ENCODE measurements at regions not wholly inside any gene's neighbourhood (a gene's known extent, or its start where the extent isn't known, plus 50 kb on each side); places are given as distances from the start of the nearest gene placed in this dataset.

DNA sequence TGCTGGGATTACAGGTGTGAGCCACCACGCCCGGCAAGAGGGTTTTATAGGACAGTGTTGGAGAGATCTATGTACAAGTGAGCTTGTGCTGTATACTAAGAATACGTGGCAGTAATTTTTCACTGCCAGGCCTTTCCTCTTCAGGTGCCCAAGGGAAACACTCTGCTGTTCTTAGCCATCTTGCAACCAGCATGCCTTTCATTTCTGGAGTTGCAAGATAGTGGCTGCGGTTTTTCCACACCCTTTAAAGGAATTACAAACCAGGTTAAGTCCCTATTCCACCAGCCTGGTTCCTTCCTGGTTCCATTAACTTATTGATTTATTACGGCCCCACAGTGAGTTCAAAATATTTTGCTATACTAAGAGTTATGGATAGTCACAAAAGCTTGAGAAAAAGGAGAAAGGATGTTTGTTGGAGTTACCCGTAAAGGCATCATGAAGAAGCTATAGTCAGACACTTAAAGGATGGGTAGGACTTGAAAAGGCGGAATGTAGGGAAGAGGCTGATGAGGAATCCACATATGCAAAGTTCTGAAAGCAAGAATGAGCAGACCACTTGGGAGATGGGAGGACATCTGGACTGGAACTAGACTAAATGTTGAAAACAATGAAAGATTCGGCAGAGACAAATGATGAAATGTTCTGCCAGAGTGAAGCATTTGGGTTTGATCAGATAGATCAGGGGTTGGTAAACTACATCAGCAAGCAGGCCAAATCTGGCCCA is 61.4 kb upstream of the ASIP start:
- CTCF ChIA-PET, result no interaction called here

DNA sequence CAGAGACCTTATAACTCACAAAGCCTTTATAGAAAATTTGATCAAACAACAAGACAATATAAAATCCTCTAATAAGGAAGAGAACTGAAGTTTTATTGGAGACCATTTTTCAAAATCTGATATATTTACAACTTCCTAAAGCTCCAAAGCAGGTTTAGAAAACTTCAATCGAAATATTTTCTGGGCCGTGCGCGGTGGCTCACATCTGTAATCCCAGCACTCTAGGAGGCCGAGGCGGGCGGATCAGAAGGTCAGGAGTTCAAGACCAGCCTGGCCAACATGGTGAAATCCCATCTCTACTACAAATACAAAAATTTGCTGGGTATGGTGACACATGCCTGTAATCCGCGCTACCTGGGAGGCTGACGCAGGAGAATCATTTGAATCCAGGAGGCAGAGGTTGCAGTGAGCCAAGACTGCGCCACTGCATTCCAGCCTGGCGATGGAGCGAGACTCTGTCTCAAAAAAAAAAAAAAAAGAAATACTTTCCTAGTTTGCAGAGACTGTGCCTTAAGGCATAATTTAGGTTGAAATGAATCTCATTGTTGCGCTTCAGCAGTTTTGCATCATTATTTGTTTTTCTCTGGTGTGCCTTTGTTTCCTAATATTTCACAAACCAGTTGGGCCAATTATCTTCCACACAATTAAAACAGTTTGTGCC is 60.6 kb upstream of the ASIP start:
- no peaks in the 10 kb centered on the region for H3K4me1 ChIP-seq (ENCODE audit: insufficient read depth, low read length)
- no peak for DNase-seq
- H3K27ac Mint-ChIP-seq, result no peak overlapping the region
- POLR2A ChIA-PET, result no interaction called here
- H3K27me3 ChIP-seq (ENCODE audit: insufficient read depth, low read length, poor library complexity, severe bottlenecking), result no peaks in the 10 kb centered on the region
- CTCF ChIA-PET, result no interaction called here
- peaks cover 10 to 26% of the 10 kb centered on the region in 2 donors for H3K27me3 Mint-ChIP-seq
- no peaks in the 10 kb centered on the region for H3K9me3 Mint-ChIP-seq
- H3K4me1 Mint-ChIP-seq, result peaks cover 0 to 4% (median 0%) of the 10 kb centered on the region in 3 donors
- no peak overlapping the region for H3K27ac ChIP-seq (ENCODE audit: low read depth, low read length)
- no peaks in the 10 kb centered on the region for H3K9me3 ChIP-seq (ENCODE audit: low read length)
- H3K4me3 Mint-ChIP-seq, result no peak overlapping the region
- H3K36me3 Mint-ChIP-seq, result no peaks in the 10 kb centered on the region
- H3K36me3 ChIP-seq (ENCODE audit: insufficient read depth, low read length), result no peaks in the 10 kb centered on the region
- no peak overlapping the region for H3K4me3 ChIP-seq (ENCODE audit: low read length)

More for the DNA sequence above, 61.4 kb upstream of the ASIP start:
- no peaks in the 10 kb centered on the region for H3K36me3 Mint-ChIP-seq
- no peak overlapping the region for H3K27ac ChIP-seq (ENCODE audit: low read depth, low read length)
- H3K36me3 ChIP-seq (ENCODE audit: insufficient read depth, low read length), result no peaks in the 10 kb centered on the region
- POLR2A ChIA-PET, result no interaction called here
- DNase-seq, result no peak
- H3K9me3 ChIP-seq (ENCODE audit: low read length), result no peaks in the 10 kb centered on the region
- H3K4me1 ChIP-seq (ENCODE audit: insufficient read depth, low read length), result no peaks in the 10 kb centered on the region
- peaks cover 0 to 4% (median 0%) of the 10 kb centered on the region in 3 donors for H3K4me1 Mint-ChIP-seq
- no peak overlapping the region for H3K4me3 ChIP-seq (ENCODE audit: low read length)
- no peak overlapping the region for H3K4me3 Mint-ChIP-seq
- no peaks in the 10 kb centered on the region for H3K9me3 Mint-ChIP-seq
- H3K27me3 Mint-ChIP-seq, result peaks cover 10 to 22% of the 10 kb centered on the region in 2 donors
- H3K27me3 ChIP-seq (ENCODE audit: insufficient read depth, low read length, poor library complexity, severe bottlenecking), result no peaks in the 10 kb centered on the region
- no peak overlapping the region for H3K27ac Mint-ChIP-seq

DNA sequence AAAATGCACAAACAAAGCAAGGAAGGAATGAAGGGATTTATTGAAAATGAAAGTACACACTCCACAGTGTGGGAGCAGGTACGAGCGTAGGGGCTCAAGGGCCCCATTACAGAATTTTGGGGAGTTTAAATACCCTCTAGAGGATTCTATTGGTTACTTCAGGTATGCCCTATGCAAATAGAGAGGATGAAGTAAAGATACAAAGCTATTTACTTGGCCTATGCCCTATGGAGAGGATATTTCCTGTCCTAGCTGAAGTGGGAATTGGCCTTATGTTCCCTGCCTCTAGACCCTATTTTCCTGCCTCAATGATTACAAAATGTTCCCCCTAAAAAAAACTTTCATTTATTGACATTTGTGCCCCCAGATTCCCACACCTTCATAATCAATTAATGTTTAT is 59.7 kb upstream of the ASIP start:
- CTCF ChIA-PET, result no interaction called here
- H3K9me3 ChIP-seq (ENCODE audit: low read length), result no peaks in the 10 kb centered on the region

DNA sequence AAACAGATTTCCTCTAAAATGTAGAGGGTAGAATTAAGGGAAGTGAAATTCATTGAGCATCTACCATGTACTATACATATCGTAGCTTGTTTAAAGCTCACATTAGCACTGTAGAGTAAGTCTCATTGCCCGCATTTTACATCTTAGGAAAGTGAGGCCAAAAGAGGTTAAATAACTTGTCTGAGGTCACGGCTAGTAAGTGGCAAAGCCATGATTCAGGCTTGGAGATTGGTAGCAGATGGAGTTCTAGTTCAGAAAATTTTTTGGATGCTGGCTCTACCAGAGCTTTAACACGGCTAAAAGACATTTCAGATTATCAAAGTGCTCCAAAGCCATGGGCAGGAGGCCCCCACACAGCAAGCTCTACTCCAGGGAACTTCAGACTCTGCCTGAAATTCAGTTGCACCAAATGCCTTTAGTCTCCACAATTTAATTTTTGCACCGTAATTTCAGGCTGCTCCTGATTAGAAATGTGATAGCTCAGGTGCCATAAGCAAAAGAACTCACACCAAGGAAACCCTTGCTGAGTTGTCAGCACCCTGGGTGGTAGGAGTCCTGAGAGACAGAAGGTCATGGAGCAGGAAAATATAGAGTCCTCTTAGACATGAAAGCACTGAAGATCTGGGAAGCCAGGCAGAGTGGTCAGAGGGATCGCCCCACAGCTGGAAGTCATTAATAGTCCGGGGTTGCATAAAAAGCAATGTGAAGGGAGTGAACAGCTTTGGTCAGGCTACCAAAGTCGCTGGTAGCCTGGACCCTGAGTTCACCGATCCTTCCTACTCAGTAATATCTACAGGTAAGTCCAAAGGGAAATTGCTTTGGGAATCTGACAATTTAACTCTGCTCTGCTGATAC is 55.2 kb upstream of the ASIP start:
- no peak for DNase-seq
- no peak overlapping the region for H3K4me3 ChIP-seq (ENCODE audit: low read length)
- Mint-ChIP-seq H3K27me3 (peaks cover 10 to 42% of the 10 kb centered on the region in 2 donors), H3K36me3 (no peaks in the 10 kb centered on the region), H3K4me3 (no peak overlapping the region), H3K27ac (peak overlapping the region in 2 of 8 donors; percentile 15 to 21), H3K4me1 (peaks cover 0 to 4% (median 0%) of the 10 kb centered on the region in 3 donors), H3K9me3 (no peaks in the 10 kb centered on the region)
- H3K27ac ChIP-seq (ENCODE audit: low read depth, low read length), result no peak overlapping the region
- ChIA-PET POLR2A (no interaction called here), CTCF (no interaction called here)
- H3K4me1 ChIP-seq (ENCODE audit: insufficient read depth, low read length), result no peaks in the 10 kb centered on the region
- H3K27me3 ChIP-seq (ENCODE audit: insufficient read depth, low read length, poor library complexity, severe bottlenecking), result no peaks in the 10 kb centered on the region
- no peaks in the 10 kb centered on the region for H3K9me3 ChIP-seq (ENCODE audit: low read length)
- no peaks in the 10 kb centered on the region for H3K36me3 ChIP-seq (ENCODE audit: insufficient read depth, low read length)

More for the DNA sequence above, 59.7 kb upstream of the ASIP start:
- no peak for DNase-seq
- Histone ChIP-seq H3K27me3 (ENCODE audit: insufficient read depth, low read length, poor library complexity, severe bottlenecking) (no peaks in the 10 kb centered on the region), H3K36me3 (ENCODE audit: insufficient read depth, low read length) (no peaks in the 10 kb centered on the region), H3K27ac (ENCODE audit: low read depth, low read length) (no peak overlapping the region), H3K4me1 (ENCODE audit: insufficient read depth, low read length) (no peaks in the 10 kb centered on the region), H3K4me3 (ENCODE audit: low read length) (no peak overlapping the region)
- Mint-ChIP-seq H3K36me3 (no peaks in the 10 kb centered on the region), H3K4me1 (peaks cover 0 to 4% (median 0%) of the 10 kb centered on the region in 3 donors), H3K27me3 (peaks cover 12 to 30% of the 10 kb centered on the region in 2 donors), H3K9me3 (no peaks in the 10 kb centered on the region), H3K4me3 (no peak overlapping the region), H3K27ac (no peak overlapping the region)
- POLR2A ChIA-PET, result no interaction called here

DNA sequence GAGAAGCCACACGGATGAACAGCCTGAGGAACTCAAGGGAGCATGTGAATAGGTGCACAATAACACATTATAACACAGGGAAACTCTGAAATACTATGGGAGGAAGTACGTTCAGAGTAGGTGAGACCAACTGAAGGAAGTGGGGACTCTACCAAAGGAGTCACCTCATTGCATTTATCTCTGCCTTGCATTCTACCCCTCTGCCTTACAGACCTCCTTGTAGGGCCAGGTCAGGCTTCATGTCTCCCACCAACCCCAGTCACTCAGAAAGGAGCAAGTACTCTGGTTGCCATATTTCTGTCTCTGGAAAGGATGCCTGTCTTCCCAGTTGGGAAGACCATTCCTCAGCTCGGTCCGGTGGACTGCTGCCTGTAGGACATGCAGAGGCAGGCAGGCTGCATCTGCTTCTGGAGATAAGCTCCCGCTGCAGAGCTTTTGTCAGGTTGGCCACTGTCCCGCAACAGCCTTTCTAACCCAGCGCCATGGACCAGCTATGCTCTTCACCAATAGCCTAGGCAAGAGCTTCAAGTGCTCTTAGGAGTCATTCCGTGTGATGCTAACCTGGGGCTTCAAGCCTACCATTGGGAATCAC is 51.6 kb upstream of the ASIP start:
- Mint-ChIP-seq H3K9me3 (no peaks in the 10 kb centered on the region), H3K36me3 (no peaks in the 10 kb centered on the region), H3K27ac (no peak overlapping the region), H3K4me3 (no peak overlapping the region), H3K4me1 (peaks cover 0 to 4% (median 0%) of the 10 kb centered on the region in 3 donors), H3K27me3 (peaks cover 12 to 46% of the 10 kb centered on the region in 2 donors)
- H3K27me3 ChIP-seq (ENCODE audit: insufficient read depth, low read length, poor library complexity, severe bottlenecking), result no peaks in the 10 kb centered on the region
- H3K9me3 ChIP-seq (ENCODE audit: low read length), result no peaks in the 10 kb centered on the region
- CTCF ChIA-PET, result no interaction called here
- H3K36me3 ChIP-seq (ENCODE audit: insufficient read depth, low read length), result no peaks in the 10 kb centered on the region
- no peak overlapping the region for H3K27ac ChIP-seq (ENCODE audit: low read depth, low read length)
- no peak overlapping the region for H3K4me3 ChIP-seq (ENCODE audit: low read length)
- POLR2A ChIA-PET, result no interaction called here
- no peak for DNase-seq
- no peaks in the 10 kb centered on the region for H3K4me1 ChIP-seq (ENCODE audit: insufficient read depth, low read length)

DNA sequence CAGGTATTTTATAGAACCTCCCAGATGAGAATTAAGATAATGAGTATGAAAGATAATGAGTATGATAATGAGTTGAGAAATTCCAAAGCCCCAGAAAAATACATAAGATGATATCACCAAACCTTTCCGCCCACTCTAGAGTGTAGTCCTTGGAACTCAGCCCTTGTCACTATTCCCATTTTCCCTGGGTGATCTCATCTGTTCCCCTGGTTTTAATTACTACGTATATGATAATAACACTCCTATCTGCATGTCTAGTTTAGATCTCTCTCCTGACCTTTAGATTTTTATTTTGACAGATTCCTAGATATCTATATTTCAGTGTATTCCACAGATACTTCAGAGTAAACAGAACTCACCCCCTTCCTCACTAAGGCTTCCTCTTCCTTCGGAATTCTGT is 51.0 kb upstream of the ASIP start:
- Histone ChIP-seq H3K4me3 (ENCODE audit: low read length) (no peak overlapping the region), H3K27ac (ENCODE audit: low read depth, low read length) (no peak overlapping the region), H3K36me3 (ENCODE audit: insufficient read depth, low read length) (no peaks in the 10 kb centered on the region), H3K27me3 (ENCODE audit: insufficient read depth, low read length, poor library complexity, severe bottlenecking) (no peaks in the 10 kb centered on the region), H3K4me1 (ENCODE audit: insufficient read depth, low read length) (no peaks in the 10 kb centered on the region), H3K9me3 (ENCODE audit: low read length) (no peaks in the 10 kb centered on the region)
- H3K27ac Mint-ChIP-seq, result no peak overlapping the region
- H3K4me1 Mint-ChIP-seq, result peaks cover 0 to 6% (median 0%) of the 10 kb centered on the region in 3 donors
- no peak overlapping the region for H3K4me3 Mint-ChIP-seq
- ChIA-PET POLR2A (no interaction called here), CTCF (no interaction called here)
- DNase-seq, result no peak
- no peaks in the 10 kb centered on the region for H3K36me3 Mint-ChIP-seq
- no peaks in the 10 kb centered on the region for H3K9me3 Mint-ChIP-seq
- peaks cover 14 to 47% of the 10 kb centered on the region in 2 donors for H3K27me3 Mint-ChIP-seq

DNA sequence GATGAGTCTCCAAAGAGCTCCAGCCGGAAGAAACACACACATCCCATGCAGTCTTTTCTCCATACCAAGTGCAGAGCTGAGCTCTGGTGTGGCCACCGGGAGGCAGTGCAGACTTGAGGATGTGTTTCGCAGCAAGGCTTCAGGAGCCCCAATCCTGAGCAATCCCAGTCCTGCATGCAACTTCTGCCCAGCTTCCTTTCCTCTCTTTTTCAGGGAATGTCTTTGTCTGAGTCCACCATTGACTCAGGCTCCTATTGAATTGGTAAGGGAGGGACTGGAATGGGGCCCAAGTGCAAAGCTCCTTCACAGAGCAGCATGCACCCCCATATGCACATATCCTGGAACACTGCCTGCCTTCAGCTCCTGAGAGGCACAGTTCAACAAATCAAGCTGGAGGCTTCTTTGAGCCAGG is 50.5 kb upstream of the ASIP start:
- ChIA-PET POLR2A (no interaction called here), CTCF (no interaction called here)
- Mint-ChIP-seq H3K4me3 (no peak overlapping the region), H3K27ac (no peak overlapping the region), H3K9me3 (no peaks in the 10 kb centered on the region), H3K4me1 (peaks cover 0 to 6% (median 0%) of the 10 kb centered on the region in 3 donors), H3K27me3 (peaks cover 14 to 51% of the 10 kb centered on the region in 2 donors), H3K36me3 (no peaks in the 10 kb centered on the region)
- Histone ChIP-seq H3K4me1 (ENCODE audit: insufficient read depth, low read length) (no peaks in the 10 kb centered on the region), H3K27me3 (ENCODE audit: insufficient read depth, low read length, poor library complexity, severe bottlenecking) (no peaks in the 10 kb centered on the region), H3K36me3 (ENCODE audit: insufficient read depth, low read length) (no peaks in the 10 kb centered on the region), H3K27ac (ENCODE audit: low read depth, low read length) (no peak overlapping the region), H3K9me3 (ENCODE audit: low read length) (no peaks in the 10 kb centered on the region), H3K4me3 (ENCODE audit: low read length) (no peak overlapping the region)
- peak in 2 of 5 donors; percentile 4 for DNase-seq
